Right renal pelvis (tissue), 4 donors: ENCODE measurements at regions not wholly inside any gene's neighbourhood (a gene's known extent, or its start where the extent isn't known, plus 50 kb on each side); places are given as distances from the start of the nearest gene placed in this dataset.
"Not testable (repeated sequence)": the region's sequence is repeated elsewhere in the genome, so short reads cannot be mapped to it uniquely, and the experiment has no call there.

Source experiments
- DNase-seq, 4 donors: peaks; one replicate each; pipeline ENCODE4 v3.0.0-alpha.2; 2013; ENCODE audit warnings: low read depth in 4 of 4, low spot score in 3 of 4, missing footprints in 1 of 4

GRCh38 chr14:99035268-99035667, 236.7 kb downstream of the BCL11B start:
- no peak for DNase-seq

- DNase-seq = peak; percentile 13 to 38 (median 28)
Observed at GRCh38 chr14:99035712-99036610, 236.0 kb downstream of the BCL11B start.

- no peak for DNase-seq
Observed at GRCh38 chr14:99036611-99037293, 235.2 kb downstream of the BCL11B start.

GRCh38 chr14:99037326-99037725, 234.7 kb downstream of the BCL11B start:
- DNase-seq = not testable (repeated sequence)

GRCh38 chr14:99037777-99038430, 234.1 kb downstream of the BCL11B start:
- no peak for DNase-seq

- DNase-seq = no peak
Observed at GRCh38 chr14:99038431-99038820, 233.6 kb downstream of the BCL11B start.

GRCh38 chr14:99039331-99040041, 232.5 kb downstream of the BCL11B start:
- DNase-seq = no peak

GRCh38 chr14:99040052-99040451, 231.9 kb downstream of the BCL11B start:
- no peak for DNase-seq

- DNase-seq = no peak
Observed at GRCh38 chr14:99040711-99041110, 231.3 kb downstream of the BCL11B start.

- DNase-seq = no peak
Observed at GRCh38 chr14:99041141-99041819, 230.7 kb downstream of the BCL11B start.

GRCh38 chr14:99041820-99042174, 230.2 kb downstream of the BCL11B start:
- DNase-seq = no peak

- no peak for DNase-seq
Observed at GRCh38 chr14:99042381-99043266, 229.4 kb downstream of the BCL11B start.

GRCh38 chr14:99043267-99043615, 228.8 kb downstream of the BCL11B start:
- no peak for DNase-seq

GRCh38 chr14:99043756-99044155, 228.2 kb downstream of the BCL11B start:
- no peak for DNase-seq

- DNase-seq = no peak
Observed at GRCh38 chr14:99047441-99048031, 224.5 kb downstream of the BCL11B start.

GRCh38 chr14:99050309-99050708, 221.7 kb downstream of the BCL11B start:
- no peak for DNase-seq

GRCh38 chr14:99052467-99052866, 219.5 kb downstream of the BCL11B start:
- DNase-seq = no peak

- DNase-seq = no peak
Observed at GRCh38 chr14:99055019-99055418, 217.0 kb downstream of the BCL11B start.

- no peak for DNase-seq
Observed at GRCh38 chr14:99055816-99056215, 216.2 kb downstream of the BCL11B start.
